Fibroblast of the aortic adventitia (primary cell): ENCODE measurements at regions not wholly inside any gene's neighbourhood (a gene's known extent, or its start where the extent isn't known, plus 50 kb on each side); places are given as distances from the start of the nearest gene placed in this dataset.

Source experiments
- DNase-seq: peaks from one replicate; pipeline ENCODE4 v3.0.0-alpha.2; 2010; ENCODE audit warnings: low read depth
- H3K4me3 ChIP-seq: 2 replicates; pipeline ENCODE4 v1.5.1; 2011; ENCODE audit warnings: low read depth, mild to moderate bottlenecking, control low read depth, low read length, moderate library complexity
- CTCF ChIP-seq: IDR thresholded peaks from 2 replicates; pipeline ENCODE4 v1.5.1; 2011; ENCODE audit warnings: mild to moderate bottlenecking, low read length, control low read depth, inconsistent platforms; ENCODE audit not compliant: insufficient read depth

- TF ChIP-seq CTCF = no peak
- no peak overlapping the region for H3K4me3 ChIP-seq
- peak; percentile 32 for DNase-seq
These were observed 216.6 kb downstream of the HRH4 start for GRCh38 chr18:24677011-24677410.

DNA sequence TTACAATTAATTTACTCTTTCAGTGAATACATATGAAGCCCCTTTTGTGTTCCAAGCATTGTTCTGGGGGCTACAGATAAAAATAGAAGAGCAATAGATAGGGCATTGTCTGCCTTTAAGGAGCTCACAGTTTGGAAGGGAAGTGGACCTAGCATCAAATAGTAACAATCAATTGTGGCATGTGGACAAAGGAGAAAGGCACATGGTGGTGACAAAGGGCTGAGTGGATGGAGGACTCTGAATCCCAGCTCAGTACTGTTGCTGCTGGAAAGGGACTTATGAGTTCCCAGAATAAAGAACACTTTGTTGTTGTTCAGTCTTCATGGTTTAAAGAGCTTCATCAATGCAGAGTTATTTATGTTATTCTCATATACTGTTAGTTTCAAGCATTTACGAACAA is 217.7 kb downstream of the HRH4 start:
- no peak overlapping the region for H3K4me3 ChIP-seq
- DNase-seq = no peak
- TF ChIP-seq CTCF = no peak

- no peak overlapping the region for H3K4me3 ChIP-seq
- DNase-seq = no peak
These were observed 218.2 kb downstream of the HRH4 start for GRCh38 chr18:24678626-24679025.

GRCh38 chr18:24679062-24679461 is 218.6 kb downstream of the HRH4 start:
- DNase-seq = no peak
- no peak overlapping the region for H3K4me3 ChIP-seq
- TF ChIP-seq CTCF = no peak

More at GRCh38 chr18:24678626-24679025, 218.2 kb downstream of the HRH4 start:
- TF ChIP-seq CTCF = no peak

DNA sequence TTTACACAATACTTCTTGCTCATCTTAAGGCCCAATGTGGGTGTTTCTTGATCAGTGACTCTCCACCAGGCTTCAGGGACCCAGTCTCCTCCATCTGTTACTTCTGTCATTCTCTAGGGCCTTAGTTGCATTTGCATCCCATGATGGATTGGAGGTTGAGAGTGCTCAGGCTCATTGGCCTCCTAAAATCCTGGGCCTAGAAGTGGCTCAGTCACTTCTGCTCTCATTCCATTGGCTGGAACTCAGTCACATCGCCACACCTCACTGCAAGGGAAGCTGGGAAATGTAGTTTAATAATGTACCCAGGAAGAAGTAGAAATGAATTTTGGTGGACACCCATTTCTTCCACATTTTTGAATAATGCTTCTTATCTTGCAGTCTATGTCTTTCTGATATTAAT is 223.5 kb downstream of the HRH4 start:
- H3K4me3 ChIP-seq = no peak overlapping the region
- TF ChIP-seq CTCF = no peak
- DNase-seq = no peak

DNA sequence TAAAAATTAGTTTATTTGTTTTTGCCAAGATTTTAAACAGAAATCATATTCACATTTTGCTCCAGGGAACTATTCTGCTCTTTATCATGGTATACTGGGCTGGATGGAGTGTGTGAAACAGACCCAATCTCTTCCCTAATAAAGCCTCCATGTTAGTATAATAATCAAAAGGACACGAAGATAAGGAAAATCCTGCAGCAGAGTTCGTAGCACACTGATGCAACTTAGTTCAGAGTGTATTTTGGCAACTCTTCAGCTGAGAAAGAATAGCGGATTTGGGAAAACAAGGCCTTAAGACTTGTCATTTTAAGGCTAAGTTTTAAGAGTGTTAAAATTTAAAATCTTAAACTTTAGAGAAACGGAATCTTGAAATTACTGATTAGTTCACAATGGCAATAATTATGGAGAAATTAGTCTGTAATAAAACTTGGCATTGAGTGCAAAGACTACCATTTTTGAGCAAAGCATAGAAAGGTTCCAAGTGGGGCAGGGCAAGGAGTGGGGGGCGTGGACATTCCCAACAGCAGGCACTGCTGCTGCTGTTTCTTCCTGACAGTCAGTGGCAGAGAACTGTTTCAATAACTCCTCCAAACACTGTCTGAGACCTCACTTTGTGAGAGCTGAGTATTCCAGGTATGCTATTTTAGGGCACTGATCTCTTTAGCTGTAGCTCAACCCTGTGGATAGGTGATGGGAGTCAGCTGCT is 225.0 kb downstream of the HRH4 start:
- TF ChIP-seq CTCF = no peak
- no peak overlapping the region for H3K4me3 ChIP-seq
- DNase-seq = peak; percentile 5

DNA sequence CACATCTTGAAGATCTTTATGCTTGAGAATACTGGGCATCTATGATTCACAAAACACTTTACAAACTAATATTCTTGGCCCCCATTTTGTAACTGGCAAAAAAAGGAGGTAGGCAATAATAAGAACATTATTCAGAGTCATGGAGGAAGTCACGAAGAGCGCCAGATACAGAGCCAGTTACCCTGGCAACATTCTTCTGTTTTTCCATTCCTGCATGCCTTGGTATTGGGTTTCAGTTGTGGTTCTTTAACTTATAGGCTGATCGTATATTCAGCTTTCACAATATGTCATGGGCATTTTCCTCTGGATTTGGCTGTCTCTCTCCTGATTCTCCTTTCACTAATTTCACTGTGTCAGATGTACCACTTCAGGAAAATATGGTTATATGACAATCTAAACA is 234.7 kb downstream of the HRH4 start:
- no peak overlapping the region for H3K4me3 ChIP-seq
- DNase-seq = no peak
- no peak for TF ChIP-seq CTCF
